Right lobe of liver (tissue), 6 donors: ENCODE measurements at regions not wholly inside any gene's neighbourhood (a gene's known extent, or its start where the extent isn't known, plus 50 kb on each side); places are given as distances from the start of the nearest gene placed in this dataset.

Source experiments
- ATAC-seq, 4 donors: fragments of 200-7000 bp; cut with Tn5 transposase; one replicate each; pipeline ENCODE4 v1.9.1; 2020; ENCODE audit warnings: mild to moderate bottlenecking in 4 of 4, moderate library complexity in 4 of 4
- DNase-seq, 3 donors: peaks; one replicate each; pipeline ENCODE4 v3.0.0-alpha.2; 2020
- H3K27ac ChIP-seq, 3 donors: fragments of 200-600 bp; one replicate each; pipeline ENCODE4 v1.8.0; 2022
- H3K27me3 ChIP-seq, 2 donors: fragments of 200-600 bp; one replicate each; pipeline ENCODE4 v1.8.0; 2022
- H3K36me3 ChIP-seq, 4 donors: fragments of 200-600 bp; sonication (generic) in 1 of 4; one replicate each; pipeline versions ENCODE4 v1.5.1 to v1.8.0; 2017 to 2022; ENCODE audit warnings: control low read depth in 1 of 4
- H3K4me1 ChIP-seq, 4 donors: fragments of 200-600 bp; sonication (generic) in 1 of 4; one replicate each; pipeline versions ENCODE4 v1.5.1 to v1.8.0; 2017 to 2022; ENCODE audit warnings: control low read depth in 1 of 4
- H3K4me3 ChIP-seq, 3 donors: fragments of 200-600 bp; one replicate each; pipeline ENCODE4 v1.8.0; 2022
- H3K9me3 ChIP-seq, 4 donors: fragments of 200-600 bp; sonication (generic) in 1 of 4; one replicate each; pipeline versions ENCODE4 v1.5.1 to v1.8.0; 2017 to 2022; ENCODE audit warnings: control low read depth in 1 of 4
- CTCF ChIP-seq, 4 donors: fragments of 200-600 bp in 3 of 4; fragments of 450-650 bp in 1 of 4; IDR thresholded peaks; one replicate each; pipeline versions ENCODE4 v1.5.1 to v1.8.0; 2016 to 2022; ENCODE audit warnings: antibody characterized with exemption in 4 of 4, mild to moderate bottlenecking in 2 of 4
- POLR2A ChIP-seq: fragments of 450-650 bp; IDR thresholded peaks from one replicate; pipeline ENCODE4 v1.6.1; 2017; ENCODE audit warnings: antibody characterized with exemption, mild to moderate bottlenecking
- WGBS: methylation state at CpG from one replicate; pipeline ENCODE4 v1.1.6; 2018; ENCODE audit warnings: low coverage, low lambda C conversion rate; ENCODE audit not compliant: insufficient coverage; ENCODE audit errors: missing lambda C conversion rate; 5-methylcytosine and 5-hydroxymethylcytosine counted together
- intact Hi-C, 2 donors: fragments of 100-400 bp; cut with DNase I; formaldehyde crosslinking; loops; one replicate each; pipeline versions ENCODE4 v1.11.2 to v1.14.1; 2022
- donor health status: DM: no; HTN: yes; CAD: no.
- donor health status: DM: no; HTN: no; CAD: no.
- donor health status: DM: no; HTN: no; CAD: no.
- donor health status: DM: no; HTN: yes; CAD: no.
- donor health status: DM: no; HTN: yes; CAD: no.

GRCh38 chr2:236317938-236318396 is 53.8 kb upstream of the ASB18 start:
- intact Hi-C loops: no loop called here
- TF ChIP-seq POLR2A: no peak
- no peak for TF ChIP-seq CTCF (IDR thresholded peaks at IDR 0.05)
- 75% methylated on average over 5 of the region's 15 CpGs for WGBS
- H3K4me3 ChIP-seq: no peak overlapping the region
- no peaks in the 10 kb centered on the region for H3K9me3 ChIP-seq
- H3K36me3 ChIP-seq: no peaks in the 10 kb centered on the region
- no peak overlapping the region for H3K27ac ChIP-seq
- no peaks in the 10 kb centered on the region for H3K27me3 ChIP-seq
- ATAC-seq: peak in 1 of 4 donors; percentile 21
- H3K4me1 ChIP-seq: no peaks in the 10 kb centered on the region
- peak in 1 of 3 donors; percentile 23 for DNase-seq

GRCh38 chr2:236318401-236318800 is 54.2 kb upstream of the ASB18 start:
- intact Hi-C loops: no loop called here
- H3K4me3 ChIP-seq: no peak overlapping the region
- no peak overlapping the region for H3K27ac ChIP-seq
- H3K27me3 ChIP-seq: no peaks in the 10 kb centered on the region
- no peaks in the 10 kb centered on the region for H3K36me3 ChIP-seq
- ATAC-seq: no peak
- no peak for DNase-seq
- no peaks in the 10 kb centered on the region for H3K9me3 ChIP-seq
- no peaks in the 10 kb centered on the region for H3K4me1 ChIP-seq
- WGBS: 79% methylated on average over 5 of the region's 5 CpGs
- TF ChIP-seq POLR2A (no peak), CTCF (IDR thresholded peaks at IDR 0.05) (no peak)

GRCh38 chr2:236319036-236319435 is 54.8 kb upstream of the ASB18 start:
- Histone ChIP-seq H3K9me3 (no peaks in the 10 kb centered on the region), H3K36me3 (no peaks in the 10 kb centered on the region), H3K4me3 (no peak overlapping the region), H3K27me3 (no peaks in the 10 kb centered on the region), H3K4me1 (no peaks in the 10 kb centered on the region), H3K27ac (no peak overlapping the region)
- TF ChIP-seq CTCF (IDR thresholded peaks at IDR 0.05) (no peak), POLR2A (no peak)
- DNase-seq: no peak
- 54% methylated on average over 4 of the region's 9 CpGs for WGBS
- intact Hi-C loops: no loop called here
- ATAC-seq: no peak

- no peak for TF ChIP-seq CTCF (IDR thresholded peaks at IDR 0.05)
- TF ChIP-seq POLR2A: no peak
- WGBS: 63% methylated on average over 3 of the region's 5 CpGs
- intact Hi-C loops: no loop called here
- no peak for ATAC-seq
- H3K36me3 ChIP-seq: no peaks in the 10 kb centered on the region
- no peaks in the 10 kb centered on the region for H3K27me3 ChIP-seq
- no peak for DNase-seq
- H3K9me3 ChIP-seq: no peaks in the 10 kb centered on the region
- H3K4me1 ChIP-seq: no peaks in the 10 kb centered on the region
- no peak overlapping the region for H3K4me3 ChIP-seq
- H3K27ac ChIP-seq: no peak overlapping the region
Observed at GRCh38 chr2:236321415-236321814, 57.2 kb upstream of the ASB18 start.
